ENCODE measurements at regions not wholly inside any gene's neighbourhood (a gene's known extent, or its start where the extent isn't known, plus 50 kb on each side); places are given as distances from the start of the nearest gene placed in this dataset.
"Not testable (repeated sequence)": the region's sequence is repeated elsewhere in the genome, so short reads cannot be mapped to it uniquely, and the experiment has no call there.

GRCh38 chr7:50848203-50848602, 65.5 kb upstream of the GRB10 start:
- no peaks in the 10 kb centered on the region for H3K79me2 ChIP-seq (ENCODE audit: insufficient read depth, low read length)
- Mint-ChIP-seq H3K4me3 (no peak overlapping the region), H3K36me3 (ENCODE audit: insufficient read depth in 1 of 3, low read depth in 3 of 3) (peaks cover 8 to 15% (median 8%) of the 10 kb centered on the region in 3 experiments), H3K4me1 (no peaks in the 10 kb centered on the region), H3K27me3 (ENCODE audit: low read depth) (peaks cover 4% of the 10 kb centered on the region), H3K9me3 (peaks cover 19 to 24% of the 10 kb centered on the region in 2 experiments), H3K27ac (no peak overlapping the region)
- no peaks in the 10 kb centered on the region for H3K23me2 ChIP-seq (ENCODE audit: insufficient read length, low read depth, low read length, poor library complexity, severe bottlenecking)
- no peak overlapping the region for H4K8ac ChIP-seq (replicated peaks; ENCODE audit: insufficient read length, low read depth, low read length)
- no peak overlapping the region for H2AFZ ChIP-seq (ENCODE audit: low read length)
- no CpG with 5 or more reads among the region's 2 CpGs for WGBS (ENCODE audit: extremely low coverage, insufficient read length, low lambda C conversion rate)
- no peak overlapping the region for H3K27ac ChIP-seq (ENCODE audit: insufficient read length, low read depth, low read length)
- no peak overlapping the region for H2AK5ac ChIP-seq (ENCODE audit: insufficient read length, low read length)
- no peak overlapping the region for H3K4ac ChIP-seq (ENCODE audit: low read depth, low read length)
- H2BK120ac ChIP-seq (ENCODE audit: low read depth, low read length, poor library complexity, severe bottlenecking): no peak overlapping the region
- H3K56ac ChIP-seq (ENCODE audit: insufficient read length, low read depth, low read length): no peak overlapping the region
- H3K79me1 ChIP-seq (ENCODE audit: insufficient read depth, low read depth, low read length, poor library complexity, severe bottlenecking): no peaks in the 10 kb centered on the region
- no peaks in the 10 kb centered on the region for H3K27me3 ChIP-seq (ENCODE audit: insufficient read depth, low read length)
- TF ChIP-seq CTCF (conservative IDR thresholded peaks at IDR 0.05): no peak
- no peak for DNase-seq
- no peak overlapping the region for H3K14ac ChIP-seq (ENCODE audit: insufficient read depth, low read length)
- H2BK20ac ChIP-seq (ENCODE audit: low read depth, low read length, poor library complexity, severe bottlenecking): no peak overlapping the region
- H4K5ac ChIP-seq (ENCODE audit: insufficient read length, low read depth, low read length): no peak overlapping the region
- H3T11ph ChIP-seq (ENCODE audit: low read length): no peak overlapping the region
- no peak overlapping the region for H2BK5ac ChIP-seq (ENCODE audit: insufficient read length, low read length)
- peaks cover 6% of the 10 kb centered on the region for H3K9me3 ChIP-seq (ENCODE audit: control insufficient read depth, low read depth, low read length)
- no peak overlapping the region for H3K18ac ChIP-seq (ENCODE audit: insufficient read length, low read depth, low read length)
- H3K4me2 ChIP-seq (ENCODE audit: insufficient read depth, insufficient read length, low read length): no peak overlapping the region
- H2BK12ac ChIP-seq (ENCODE audit: insufficient read length, low read depth, low read length): no peak overlapping the region
- no peaks in the 10 kb centered on the region for H4K20me1 ChIP-seq (ENCODE audit: control insufficient read depth, insufficient read depth, insufficient read length)
- no peak overlapping the region for H2BK15ac ChIP-seq (ENCODE audit: low read depth, low read length)
- no peak overlapping the region for H4K91ac ChIP-seq (ENCODE audit: insufficient read length, low read depth, low read length)
- H3K4me1 ChIP-seq (ENCODE audit: insufficient read depth, low read length): no peaks in the 10 kb centered on the region
- no peak overlapping the region for H3K9ac ChIP-seq (ENCODE audit: extremely low read depth, insufficient read length, low read length)
- no peak overlapping the region for H3K23ac ChIP-seq (ENCODE audit: insufficient read length, low read depth, low read length)

GRCh38 chr7:50844861-50845260, 62.2 kb upstream of the GRB10 start:
- H4K20me1 ChIP-seq (ENCODE audit: control insufficient read depth, insufficient read depth, insufficient read length); H2AK5ac ChIP-seq (ENCODE audit: insufficient read length, low read length); H3K18ac ChIP-seq (ENCODE audit: insufficient read length, low read depth, low read length); H2BK12ac ChIP-seq (ENCODE audit: insufficient read length, low read depth, low read length); H3K9me3 ChIP-seq (ENCODE audit: control insufficient read depth, low read depth, low read length); H4K91ac ChIP-seq (ENCODE audit: insufficient read length, low read depth, low read length); H3K23ac ChIP-seq (ENCODE audit: insufficient read length, low read depth, low read length); H3K79me2 ChIP-seq (ENCODE audit: insufficient read depth, low read length); H3K14ac ChIP-seq (ENCODE audit: insufficient read depth, low read length); H2BK5ac ChIP-seq (ENCODE audit: insufficient read length, low read length); H3K4me3 Mint-ChIP-seq; H2BK20ac ChIP-seq (ENCODE audit: low read depth, low read length, poor library complexity, severe bottlenecking); H3K4me1 Mint-ChIP-seq; H4K8ac ChIP-seq (replicated peaks; ENCODE audit: insufficient read length, low read depth, low read length); H2BK15ac ChIP-seq (ENCODE audit: low read depth, low read length); H3K4me2 ChIP-seq (ENCODE audit: insufficient read depth, insufficient read length, low read length); H3K27me3 ChIP-seq (ENCODE audit: insufficient read depth, low read length); H3K27ac Mint-ChIP-seq; DNase-seq; H3K4me1 ChIP-seq (ENCODE audit: insufficient read depth, low read length); H2AFZ ChIP-seq (ENCODE audit: low read length); H4K5ac ChIP-seq (ENCODE audit: insufficient read length, low read depth, low read length); H3K9ac ChIP-seq (ENCODE audit: extremely low read depth, insufficient read length, low read length); H3K23me2 ChIP-seq (ENCODE audit: insufficient read length, low read depth, low read length, poor library complexity, severe bottlenecking); H3K27me3 Mint-ChIP-seq (ENCODE audit: low read depth); H3T11ph ChIP-seq (ENCODE audit: low read length); H3K27ac ChIP-seq (ENCODE audit: insufficient read length, low read depth, low read length); H3K79me1 ChIP-seq (ENCODE audit: insufficient read depth, low read depth, low read length, poor library complexity, severe bottlenecking); H3K56ac ChIP-seq (ENCODE audit: insufficient read length, low read depth, low read length); H3K4ac ChIP-seq (ENCODE audit: low read depth, low read length); H2BK120ac ChIP-seq (ENCODE audit: low read depth, low read length, poor library complexity, severe bottlenecking): not testable (repeated sequence)
- Mint-ChIP-seq H3K36me3 (ENCODE audit: insufficient read depth in 1 of 3, low read depth in 3 of 3) (peaks cover 8 to 15% (median 8%) of the 10 kb centered on the region in 3 experiments), H3K9me3 (peaks cover 19 to 27% of the 10 kb centered on the region in 2 experiments)
- WGBS (ENCODE audit: extremely low coverage, insufficient read length, low lambda C conversion rate): no CpG with 5 or more reads among the region's 7 CpGs

Measured in H9 (cell line).